Mammary epithelial cell (primary cell): ENCODE measurements at regions not wholly inside any gene's neighbourhood (a gene's known extent, or its start where the extent isn't known, plus 50 kb on each side); places are given as distances from the start of the nearest gene placed in this dataset.

Experiments used
- CTCF ChIP-seq, 2 donors: IDR thresholded peaks in 1 of 2; conservative IDR thresholded peaks in 1 of 2; 2 replicates each; pipeline ENCODE4 v1.5.1; 2011 to 2012; ENCODE audit warnings: inconsistent platforms in 2 of 2, low read length in 2 of 2, mild to moderate bottlenecking in 2 of 2, control low read depth in 1 of 2, low read depth in 1 of 2; ENCODE audit not compliant: insufficient read depth in 1 of 2; ENCODE audit errors: extremely low read depth in 1 of 2
- EZH2 ChIP-seq: IDR thresholded peaks from 2 replicates; pipeline ENCODE4 v1.6.1; 2012; ENCODE audit warnings: low read length, inconsistent platforms, borderline replicate concordance

DNA sequence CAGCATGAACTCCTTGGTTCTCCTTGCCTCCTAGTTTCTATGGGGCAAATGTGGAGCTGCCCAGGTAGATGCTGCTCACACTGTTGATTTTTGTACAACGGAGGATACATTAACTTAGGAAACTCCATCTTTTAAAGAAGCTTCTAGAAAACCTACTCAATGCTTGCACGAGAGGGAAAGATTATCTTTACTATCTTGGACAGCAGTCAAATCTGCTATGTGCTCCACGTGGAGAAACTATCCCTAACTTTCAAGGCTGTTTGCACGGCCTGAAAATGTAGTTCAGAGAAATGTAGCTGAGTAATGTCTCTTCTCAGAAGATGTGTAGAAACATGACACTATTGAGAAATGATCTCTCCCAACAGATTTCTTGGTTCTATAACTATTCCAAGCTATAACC is 1530.9 kb upstream of the PABPC4L start:
- no peak for TF ChIP-seq CTCF (conservative IDR thresholded peaks at IDR 0.05 in 1 of 2, IDR thresholded peaks at IDR 0.05 in 1 of 2; ENCODE audit: extremely low read depth in 1 of 2, insufficient read depth in 1 of 2, low read depth in 1 of 2, low read length in 2 of 2)
- no peak for TF ChIP-seq EZH2
